Neural cell (in vitro differentiated cells): ENCODE measurements at regions not wholly inside any gene's neighbourhood (a gene's known extent, or its start where the extent isn't known, plus 50 kb on each side); places are given as distances from the start of the nearest gene placed in this dataset.

ENCODE experiments used
- TAF1 ChIP-seq: IDR thresholded peaks from 2 replicates; pipeline ENCODE4 v1.6.1; 2012; ENCODE audit warnings: low read depth
- TF ChIP-seq, protein P1 (sequence below): fragments of 450-650 bp; IDR thresholded peaks from 2 replicates; pipeline ENCODE4 v1.5.1; 2014; ENCODE audit warnings: antibody characterized with exemption, mild to moderate bottlenecking, moderate library complexity; ENCODE audit not compliant: poor library complexity, severe bottlenecking

DNA sequence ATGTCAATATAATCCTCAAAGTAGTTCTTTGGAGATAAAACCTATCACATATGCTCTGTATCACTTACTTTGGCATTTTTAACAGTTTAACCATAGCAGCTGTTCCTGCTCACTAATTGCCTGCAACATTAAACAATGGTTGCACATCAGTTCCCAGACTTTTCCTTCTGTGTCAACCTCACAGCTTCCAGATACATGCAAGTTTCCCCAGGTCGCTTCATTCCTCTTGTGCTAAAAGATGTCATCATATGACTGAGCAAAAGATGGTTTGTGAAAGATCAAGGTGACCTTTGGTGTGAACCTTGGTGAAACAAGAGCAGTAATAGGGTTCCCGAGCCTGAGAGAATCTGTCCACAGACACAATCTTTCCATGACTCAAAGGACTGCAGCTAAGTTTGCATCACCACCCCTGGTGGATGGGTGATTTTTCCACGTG is 500.4 kb upstream of the PAPPA start:
- TF ChIP-seq, protein P1, sequence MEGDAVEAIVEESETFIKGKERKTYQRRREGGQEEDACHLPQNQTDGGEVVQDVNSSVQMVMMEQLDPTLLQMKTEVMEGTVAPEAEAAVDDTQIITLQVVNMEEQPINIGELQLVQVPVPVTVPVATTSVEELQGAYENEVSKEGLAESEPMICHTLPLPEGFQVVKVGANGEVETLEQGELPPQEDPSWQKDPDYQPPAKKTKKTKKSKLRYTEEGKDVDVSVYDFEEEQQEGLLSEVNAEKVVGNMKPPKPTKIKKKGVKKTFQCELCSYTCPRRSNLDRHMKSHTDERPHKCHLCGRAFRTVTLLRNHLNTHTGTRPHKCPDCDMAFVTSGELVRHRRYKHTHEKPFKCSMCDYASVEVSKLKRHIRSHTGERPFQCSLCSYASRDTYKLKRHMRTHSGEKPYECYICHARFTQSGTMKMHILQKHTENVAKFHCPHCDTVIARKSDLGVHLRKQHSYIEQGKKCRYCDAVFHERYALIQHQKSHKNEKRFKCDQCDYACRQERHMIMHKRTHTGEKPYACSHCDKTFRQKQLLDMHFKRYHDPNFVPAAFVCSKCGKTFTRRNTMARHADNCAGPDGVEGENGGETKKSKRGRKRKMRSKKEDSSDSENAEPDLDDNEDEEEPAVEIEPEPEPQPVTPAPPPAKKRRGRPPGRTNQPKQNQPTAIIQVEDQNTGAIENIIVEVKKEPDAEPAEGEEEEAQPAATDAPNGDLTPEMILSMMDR = no peak
- no peak for TF ChIP-seq TAF1
